ENCODE measurements at regions not wholly inside any gene's neighbourhood (a gene's known extent, or its start where the extent isn't known, plus 50 kb on each side); places are given as distances from the start of the nearest gene placed in this dataset.

- H3K4me3 ChIP-seq (ENCODE audit: low read depth, low read length), result no peak overlapping the region
- DNase-seq (ENCODE audit: low read depth), result no peak
- TF ChIP-seq, protein P1, sequence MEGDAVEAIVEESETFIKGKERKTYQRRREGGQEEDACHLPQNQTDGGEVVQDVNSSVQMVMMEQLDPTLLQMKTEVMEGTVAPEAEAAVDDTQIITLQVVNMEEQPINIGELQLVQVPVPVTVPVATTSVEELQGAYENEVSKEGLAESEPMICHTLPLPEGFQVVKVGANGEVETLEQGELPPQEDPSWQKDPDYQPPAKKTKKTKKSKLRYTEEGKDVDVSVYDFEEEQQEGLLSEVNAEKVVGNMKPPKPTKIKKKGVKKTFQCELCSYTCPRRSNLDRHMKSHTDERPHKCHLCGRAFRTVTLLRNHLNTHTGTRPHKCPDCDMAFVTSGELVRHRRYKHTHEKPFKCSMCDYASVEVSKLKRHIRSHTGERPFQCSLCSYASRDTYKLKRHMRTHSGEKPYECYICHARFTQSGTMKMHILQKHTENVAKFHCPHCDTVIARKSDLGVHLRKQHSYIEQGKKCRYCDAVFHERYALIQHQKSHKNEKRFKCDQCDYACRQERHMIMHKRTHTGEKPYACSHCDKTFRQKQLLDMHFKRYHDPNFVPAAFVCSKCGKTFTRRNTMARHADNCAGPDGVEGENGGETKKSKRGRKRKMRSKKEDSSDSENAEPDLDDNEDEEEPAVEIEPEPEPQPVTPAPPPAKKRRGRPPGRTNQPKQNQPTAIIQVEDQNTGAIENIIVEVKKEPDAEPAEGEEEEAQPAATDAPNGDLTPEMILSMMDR (IDR thresholded peaks at IDR 0.05; ENCODE audit: insufficient read depth, low read depth, low read length), result no peak
These were observed 194.4 kb downstream of the SH3BP4 start for GRCh38 chr2:235146206-235146605.

- TF ChIP-seq, protein P1 (IDR thresholded peaks at IDR 0.05; ENCODE audit: insufficient read depth, low read depth, low read length), result no peak
- no peak for DNase-seq (ENCODE audit: low read depth)
- no peak overlapping the region for H3K4me3 ChIP-seq (ENCODE audit: low read depth, low read length)
These were observed 195.2 kb downstream of the SH3BP4 start for GRCh38 chr2:235146871-235147565.

DNA sequence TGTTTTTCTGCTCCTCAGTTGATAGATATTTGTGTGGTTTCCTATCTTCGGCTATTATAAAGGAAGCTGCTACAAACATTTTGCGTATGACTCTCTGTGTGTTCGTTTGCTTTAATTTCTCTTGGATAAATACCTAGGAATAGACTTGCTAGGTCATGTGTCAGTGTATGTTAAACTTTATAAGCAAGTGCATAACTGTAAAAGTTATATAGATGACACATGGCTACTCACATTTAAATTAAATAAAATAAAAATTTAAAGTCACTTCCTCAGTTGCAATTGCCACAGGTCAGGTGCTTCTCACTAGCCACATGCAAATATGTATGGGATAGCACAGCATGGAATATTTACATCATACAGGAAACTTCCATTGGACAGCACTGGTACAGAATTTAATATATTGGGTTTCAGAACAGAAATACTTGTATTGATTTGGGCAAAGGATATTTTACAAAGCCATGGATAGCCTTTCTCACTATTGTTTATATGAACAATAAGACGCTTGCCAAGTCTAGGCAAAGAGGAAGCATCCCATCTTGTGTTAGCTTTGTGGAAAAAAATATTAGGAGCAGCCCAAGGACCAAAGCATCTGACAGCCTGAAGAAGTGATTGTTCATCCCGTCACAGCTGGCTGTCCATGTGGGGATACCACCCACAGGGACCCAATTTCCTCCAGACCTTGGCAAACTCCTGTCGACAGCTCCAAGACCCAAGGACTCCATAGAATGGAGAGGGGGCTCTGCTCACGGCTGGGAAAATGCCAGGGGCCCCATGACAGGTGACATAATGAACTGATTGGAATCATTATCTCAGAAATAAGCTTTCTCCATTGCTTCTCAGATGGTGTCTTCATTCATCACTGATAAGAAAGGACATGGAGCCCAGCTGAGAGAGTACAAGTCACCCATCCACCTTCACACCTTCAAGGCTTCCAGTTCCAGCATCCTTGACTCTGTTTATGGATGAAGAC lies 196.7 kb downstream of the SH3BP4 start:
- TF ChIP-seq, protein P1 (IDR thresholded peaks at IDR 0.05; ENCODE audit: insufficient read depth, low read depth, low read length), result no peak
- DNase-seq (ENCODE audit: low read depth), result no peak
- no peak overlapping the region for H3K4me3 ChIP-seq (ENCODE audit: low read depth, low read length)

DNA sequence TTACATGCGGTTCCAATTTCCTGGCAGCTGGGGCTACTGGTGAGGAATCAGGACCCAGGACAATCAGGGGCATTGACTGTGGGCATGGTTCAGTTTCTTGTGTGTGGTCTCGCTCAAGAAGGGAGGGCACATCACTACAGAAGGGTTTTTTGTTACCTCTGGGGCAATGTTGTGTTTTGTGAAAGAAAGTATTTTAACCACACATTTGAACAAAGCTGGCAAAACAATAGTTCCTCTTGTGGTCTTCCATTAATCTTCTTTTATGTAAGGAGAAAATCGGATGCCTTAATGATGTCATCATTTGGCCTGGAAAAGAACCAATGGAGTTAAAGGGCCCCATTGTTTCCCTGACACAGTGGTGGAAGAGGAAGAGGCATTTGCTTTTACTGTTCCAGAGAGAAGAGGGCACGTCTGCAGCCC lies 197.4 kb downstream of the SH3BP4 start:
- no peak for DNase-seq (ENCODE audit: low read depth)
- TF ChIP-seq, protein P1 (IDR thresholded peaks at IDR 0.05; ENCODE audit: insufficient read depth, low read depth, low read length), result no peak
- H3K4me3 ChIP-seq (ENCODE audit: low read depth, low read length), result no peak overlapping the region

DNA sequence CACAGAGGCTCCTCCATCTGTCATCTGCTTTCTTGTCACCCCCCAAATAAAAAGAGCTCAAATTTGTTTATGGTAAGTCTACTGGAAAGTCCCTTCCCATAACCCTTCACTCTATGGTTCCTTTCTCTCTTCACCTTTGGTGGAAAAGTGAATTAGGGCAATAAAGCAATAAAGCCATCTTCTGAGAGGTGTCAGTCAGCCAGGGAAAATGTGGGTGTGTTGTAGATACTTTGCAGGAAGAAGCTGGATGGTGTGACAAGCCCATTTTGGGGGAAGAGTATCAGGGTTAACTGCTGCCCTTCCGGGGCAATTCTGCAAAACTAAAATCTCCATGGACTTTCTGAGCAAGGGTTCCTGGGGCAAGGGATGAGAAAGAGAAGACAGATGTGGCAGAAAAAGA lies 197.9 kb downstream of the SH3BP4 start:
- DNase-seq (ENCODE audit: low read depth), result no peak
- H3K4me3 ChIP-seq (ENCODE audit: low read depth, low read length), result no peak overlapping the region
- TF ChIP-seq, protein P1 (IDR thresholded peaks at IDR 0.05; ENCODE audit: insufficient read depth, low read depth, low read length), result no peak

- TF ChIP-seq, protein P1 (IDR thresholded peaks at IDR 0.05; ENCODE audit: insufficient read depth, low read depth, low read length), result no peak
- DNase-seq (ENCODE audit: low read depth), result no peak
- H3K4me3 ChIP-seq (ENCODE audit: low read depth, low read length), result no peak overlapping the region
These were observed 199.3 kb downstream of the SH3BP4 start for GRCh38 chr2:235151152-235151551.
